ENCODE measurements at regions not wholly inside any gene's neighbourhood (a gene's known extent, or its start where the extent isn't known, plus 50 kb on each side); places are given as distances from the start of the nearest gene placed in this dataset.
A peak's percentile ranks its signal among the peaks of the same experiment; 100 is the strongest.

DNA sequence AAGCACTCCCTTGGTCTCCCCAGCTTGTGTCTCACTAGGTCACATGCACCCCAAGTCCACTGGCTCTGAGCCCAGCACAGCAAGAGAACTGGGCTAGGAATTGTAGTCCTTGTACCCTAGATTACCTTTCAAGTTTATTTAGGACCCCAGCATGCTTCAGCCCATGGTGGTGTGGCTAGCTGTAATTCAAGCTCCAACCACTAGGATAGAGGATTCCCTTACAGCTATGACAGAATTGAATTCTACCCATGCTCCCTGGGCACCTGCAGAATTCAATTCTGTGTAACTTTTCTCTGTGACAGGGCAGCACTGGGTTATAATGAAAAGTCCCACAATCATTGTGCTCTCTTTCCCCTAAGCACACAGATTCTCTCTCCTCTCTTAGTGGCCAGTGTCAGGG lies 253.8 kb upstream of the DMD start:
- DNase-seq (ENCODE audit: low spot score): no peak

DNA sequence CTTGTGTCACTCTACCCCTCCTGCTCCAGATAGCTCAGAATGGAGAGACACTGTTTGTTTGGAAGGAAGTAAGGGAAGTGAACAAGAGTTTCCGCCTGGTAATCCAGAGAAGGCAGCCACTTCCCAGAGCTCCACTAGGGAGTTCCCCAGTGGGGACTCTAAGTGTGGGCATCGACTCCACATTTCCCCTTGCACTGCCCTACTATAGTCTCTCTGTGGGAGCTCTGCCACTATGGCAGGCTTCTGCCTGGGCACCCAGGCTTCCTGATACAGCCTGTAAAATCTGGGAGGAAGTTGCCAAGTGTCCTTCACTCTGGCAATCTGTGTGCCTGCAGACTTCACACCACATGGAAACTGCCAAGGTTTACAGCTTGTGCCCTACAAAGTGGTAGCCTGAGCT lies 245.8 kb upstream of the DMD start:
- DNase-seq (ENCODE audit: low spot score): no peak

DNA sequence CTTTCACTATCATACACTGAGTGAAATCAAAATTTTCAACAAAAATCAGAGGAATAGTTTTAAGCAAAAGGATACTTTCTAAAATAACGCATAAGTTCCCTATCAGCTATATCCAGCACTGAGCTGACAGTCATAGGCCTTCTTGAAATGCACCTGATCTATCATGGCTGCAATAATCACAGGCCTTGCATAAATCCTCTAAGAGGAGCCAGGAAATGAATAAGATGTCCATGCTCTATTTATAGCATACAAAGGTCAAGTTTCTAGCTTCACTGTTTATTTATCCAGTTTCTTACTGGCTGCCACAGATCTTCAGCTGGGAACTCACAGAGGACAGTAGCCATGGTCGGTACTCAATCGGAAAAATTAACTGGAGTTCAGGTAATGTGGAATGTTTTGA lies 235.9 kb upstream of the DMD start:
- no peak for DNase-seq (ENCODE audit: low spot score)

DNA sequence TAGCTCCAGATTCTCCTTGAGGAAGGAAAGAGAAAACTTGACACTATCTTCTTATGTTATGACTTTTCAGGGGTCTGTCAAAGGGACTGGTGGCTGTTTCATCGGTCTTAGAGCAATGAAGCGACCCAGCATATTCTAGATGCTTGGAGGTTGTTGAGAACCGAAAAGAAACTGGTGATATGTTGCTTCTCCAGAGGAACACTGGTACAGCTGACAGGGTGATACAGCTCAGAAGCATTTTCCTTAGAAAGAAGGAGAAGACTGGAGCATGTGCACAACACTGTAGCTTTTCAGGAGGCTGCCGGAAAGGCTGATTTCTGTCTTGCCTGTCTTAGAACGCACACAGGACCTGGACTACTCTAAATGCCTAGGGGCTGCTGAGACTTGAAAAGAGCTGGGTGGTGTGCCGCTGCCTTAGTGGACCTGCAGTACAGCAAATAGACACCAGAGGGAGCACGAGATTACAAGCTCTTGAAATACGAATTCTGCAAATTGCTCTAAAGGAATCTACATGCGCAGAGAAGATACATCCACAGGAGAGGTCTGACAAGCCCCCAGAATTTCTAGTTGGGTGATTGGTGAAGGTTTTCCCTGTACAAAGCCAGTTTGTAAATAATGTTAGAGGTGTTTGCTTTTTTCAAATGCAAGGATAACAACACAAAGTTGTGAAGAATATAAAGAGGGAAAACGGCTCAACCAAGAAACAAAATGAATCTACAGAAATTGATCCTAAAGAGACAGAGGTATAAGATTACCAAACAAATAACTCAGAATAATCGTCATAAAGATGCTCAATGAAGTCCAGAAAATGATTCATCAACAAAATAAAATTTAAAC lies 223.1 kb upstream of the DMD start:
- peak; percentile 46 for DNase-seq (ENCODE audit: low spot score)

- DNase-seq (ENCODE audit: low spot score): no peak
Measured at GRCh38 chrX:33416273-33416805, 205.0 kb upstream of the DMD start.

- DNase-seq (ENCODE audit: low spot score): no peak
Measured at GRCh38 chrX:33415459-33415858, 204.1 kb upstream of the DMD start.

DNA sequence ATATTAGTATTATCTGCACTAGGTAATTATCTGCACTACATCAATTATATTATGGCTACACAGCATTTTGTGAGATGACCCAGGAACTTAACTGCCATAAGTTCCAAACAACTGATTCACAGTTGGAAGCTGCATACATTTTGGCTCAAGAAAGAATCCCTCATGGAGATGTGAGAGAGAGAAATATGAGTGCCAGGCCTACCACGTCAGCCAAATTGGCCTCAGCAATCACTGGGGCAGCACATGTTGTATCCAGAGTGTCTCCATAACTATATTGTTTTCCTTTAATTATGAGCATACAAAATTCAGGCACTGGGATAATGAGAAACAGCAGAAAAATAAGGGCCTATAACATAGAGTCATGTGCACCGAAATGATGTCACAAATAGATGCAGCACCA lies 174.2 kb upstream of the DMD start:
- DNase-seq (ENCODE audit: low spot score): no peak

DNA sequence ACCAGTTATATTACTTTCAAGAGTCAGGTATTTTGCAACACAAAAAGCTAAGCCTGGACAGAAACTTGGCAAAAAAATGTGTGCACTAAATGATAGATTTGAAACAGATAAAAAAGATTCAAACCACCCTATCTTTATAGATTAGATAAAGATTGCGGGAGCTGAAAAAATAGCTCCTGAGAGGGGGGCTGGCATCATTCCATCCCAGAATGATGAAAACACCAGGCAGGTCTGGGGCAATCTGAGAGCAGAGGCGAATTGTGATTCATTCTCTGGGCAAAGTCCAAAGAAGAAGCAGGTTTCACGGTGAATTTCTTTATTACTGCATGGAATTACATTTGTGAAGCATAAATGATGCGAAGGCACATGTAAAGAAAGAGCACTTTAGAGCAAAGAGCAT lies 168.5 kb upstream of the DMD start:
- DNase-seq (ENCODE audit: low spot score): no peak

DNA sequence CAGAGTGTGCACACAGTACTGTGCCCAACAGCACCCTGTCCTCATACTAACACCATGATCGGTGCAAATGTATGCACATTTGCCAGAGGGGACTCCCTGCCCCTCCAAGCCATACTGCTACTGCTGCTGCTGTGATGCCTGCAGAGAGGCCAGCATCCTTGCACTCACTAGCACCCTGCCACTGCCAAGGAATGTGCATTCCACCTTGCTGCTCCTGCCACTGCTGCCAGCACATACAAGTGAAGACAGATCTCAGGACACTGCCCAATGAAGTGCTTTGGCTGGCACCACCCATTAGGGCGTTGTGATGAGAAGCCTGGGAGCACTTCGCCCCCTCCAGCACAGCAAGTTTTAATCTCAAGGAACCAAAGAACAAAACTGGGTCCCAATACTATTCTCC lies 146.3 kb upstream of the DMD start:
- DNase-seq (ENCODE audit: low spot score): no peak

- DNase-seq (ENCODE audit: low spot score): peak; percentile 12
Measured at GRCh38 chrX:33339219-33339618, 127.9 kb upstream of the DMD start.

- DNase-seq (ENCODE audit: low spot score): peak; percentile 36
Measured at GRCh38 chrX:33336783-33337182, 125.4 kb upstream of the DMD start.

- DNase-seq (ENCODE audit: low spot score): no peak
Measured at GRCh38 chrX:33333271-33333670, 121.9 kb upstream of the DMD start.

DNA sequence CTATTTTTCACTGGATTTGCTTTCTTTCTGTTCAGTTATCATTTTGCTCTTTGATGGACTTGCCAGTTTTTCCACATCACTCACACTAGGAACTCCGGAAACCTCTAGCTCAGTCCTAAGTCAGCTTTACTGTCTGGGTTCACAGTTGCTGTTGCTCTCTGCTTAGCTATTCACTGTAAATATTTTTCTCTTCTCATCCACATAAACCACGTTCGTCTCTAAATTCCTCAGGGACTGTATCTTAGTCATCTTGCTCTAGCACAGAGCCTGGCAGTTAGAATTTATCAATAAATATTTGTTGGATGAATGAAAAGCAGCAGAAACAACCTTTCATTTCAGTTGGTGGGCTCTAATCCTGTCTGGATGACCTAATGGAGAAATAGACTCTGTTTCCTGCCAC lies 119.4 kb upstream of the DMD start:
- no peak for DNase-seq (ENCODE audit: low spot score)

DNA sequence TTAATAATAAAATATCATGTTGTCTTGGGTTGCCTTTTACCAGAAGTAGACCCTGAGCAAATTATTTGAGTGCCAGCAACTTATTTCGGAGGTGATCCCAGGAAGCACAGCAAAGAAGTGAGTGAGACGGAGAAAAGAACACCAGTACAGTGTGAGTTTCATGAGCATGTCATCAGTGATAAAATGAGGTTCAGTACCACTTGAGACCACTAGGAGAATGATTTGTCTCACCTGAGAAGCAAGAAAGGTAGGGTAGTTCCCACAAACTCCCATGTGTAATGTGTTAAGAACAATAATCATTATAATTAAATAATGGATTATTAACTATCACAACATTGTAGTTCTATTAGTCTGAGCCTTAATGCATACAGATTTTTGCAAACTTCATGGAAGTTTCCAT lies 112.8 kb upstream of the DMD start:
- no peak for DNase-seq (ENCODE audit: low spot score)

GRCh38 chrX:33307911-33308354 lies 96.6 kb upstream of the DMD start:
- DNase-seq (ENCODE audit: low spot score): no peak

GRCh38 chrX:33298622-33299021 lies 87.3 kb upstream of the DMD start:
- no peak for DNase-seq (ENCODE audit: low spot score)

DNA sequence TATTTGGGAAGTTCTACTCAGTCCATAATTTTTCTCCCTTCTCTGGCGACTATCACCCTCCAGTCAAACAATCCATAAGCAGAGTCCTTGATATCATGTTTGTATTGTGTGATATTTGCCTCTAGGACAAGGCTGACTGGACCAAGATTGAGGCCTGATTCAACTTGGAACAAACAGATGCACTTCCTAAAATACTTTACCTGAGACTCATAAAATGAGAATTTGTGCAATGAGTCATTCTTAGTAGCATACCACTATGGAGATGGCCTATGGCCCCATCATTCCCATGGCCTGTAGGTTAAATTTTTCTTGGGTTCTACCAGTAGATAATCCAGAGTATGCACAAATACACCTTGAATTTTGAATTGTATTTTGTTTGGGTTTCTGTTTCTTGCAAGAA lies 74.2 kb upstream of the DMD start:
- no peak for DNase-seq (ENCODE audit: low spot score)

- DNase-seq (ENCODE audit: low spot score): no peak
Measured at GRCh38 chrX:33277046-33277445, 65.7 kb upstream of the DMD start.

GRCh38 chrX:33273535-33273934 lies 62.2 kb upstream of the DMD start:
- no peak for DNase-seq (ENCODE audit: low spot score)

- no peak for DNase-seq (ENCODE audit: low spot score)
Measured at GRCh38 chrX:33272986-33273385, 61.6 kb upstream of the DMD start.
